ENCODE measurements at regions not wholly inside any gene's neighbourhood (a gene's known extent, or its start where the extent isn't known, plus 50 kb on each side); places are given as distances from the start of the nearest gene placed in this dataset.

- TF ChIP-seq EZH2 (IDR thresholded peaks at IDR 0.05; ENCODE audit: insufficient read depth, poor library complexity, severe bottlenecking) = no peak
- no peak for TF ChIP-seq EZH2phosphoT487 (IDR thresholded peaks at IDR 0.05; ENCODE audit: insufficient read depth, low read depth)
Measured at GRCh38 chr7:149607683-149608082, 110.1 kb upstream of the ZNF746 start.

Measured in GM23248 (cell line).